Muscle of back (tissue), 3 donors: ENCODE measurements at regions not wholly inside any gene's neighbourhood (a gene's known extent, or its start where the extent isn't known, plus 50 kb on each side); places are given as distances from the start of the nearest gene placed in this dataset.
"Not testable (repeated sequence)": the region's sequence is repeated elsewhere in the genome, so short reads cannot be mapped to it uniquely, and the experiment has no call there.

Source experiments
- DNase-seq, 3 donors: peaks; one replicate each; pipeline versions ENCODE4 v3.0.0 to v3.0.0-alpha.2; 2013

- DNase-seq: no peak
Measured at GRCh38 chr7:68730964-68731363, 867.3 kb upstream of the AUTS2 start.

- DNase-seq: peak; percentile 32 to 64 (median 40)
Measured at GRCh38 chr7:68733219-68734153, 864.8 kb upstream of the AUTS2 start.

- no peak for DNase-seq
Measured at GRCh38 chr7:68734431-68734830, 863.8 kb upstream of the AUTS2 start.

GRCh38 chr7:68739306-68739705 is 859.0 kb upstream of the AUTS2 start:
- DNase-seq: no peak

GRCh38 chr7:68744036-68744435 is 854.2 kb upstream of the AUTS2 start:
- no peak for DNase-seq

GRCh38 chr7:68748934-68749900 is 849.1 kb upstream of the AUTS2 start:
- no peak for DNase-seq

- DNase-seq: peak in 1 of 3 donors; percentile 52
Measured at GRCh38 chr7:68752485-68753178, 845.6 kb upstream of the AUTS2 start.

- DNase-seq: no peak
Measured at GRCh38 chr7:68754414-68754813, 843.9 kb upstream of the AUTS2 start.

GRCh38 chr7:68756986-68757495 is 841.2 kb upstream of the AUTS2 start:
- DNase-seq: no peak

- DNase-seq: no peak
Measured at GRCh38 chr7:68760556-68760955, 837.7 kb upstream of the AUTS2 start.

- DNase-seq: no peak
Measured at GRCh38 chr7:68767462-68767861, 830.8 kb upstream of the AUTS2 start.

GRCh38 chr7:68770649-68771048 is 827.6 kb upstream of the AUTS2 start:
- peak in 1 of 3 donors; percentile 39 for DNase-seq

GRCh38 chr7:68776326-68776725 is 821.9 kb upstream of the AUTS2 start:
- no peak for DNase-seq

GRCh38 chr7:68783684-68784083 is 814.6 kb upstream of the AUTS2 start:
- no peak for DNase-seq

- DNase-seq: no peak
Measured at GRCh38 chr7:68785036-68785435, 813.2 kb upstream of the AUTS2 start.

GRCh38 chr7:68787566-68787965 is 810.7 kb upstream of the AUTS2 start:
- no peak for DNase-seq

- not testable (repeated sequence) for DNase-seq
Measured at GRCh38 chr7:68788529-68788928, 809.7 kb upstream of the AUTS2 start.

GRCh38 chr7:68789597-68789996 is 808.7 kb upstream of the AUTS2 start:
- DNase-seq: no peak

- no peak for DNase-seq
Measured at GRCh38 chr7:68792351-68792750, 805.9 kb upstream of the AUTS2 start.

- no peak for DNase-seq
Measured at GRCh38 chr7:68793513-68793912, 804.8 kb upstream of the AUTS2 start.

GRCh38 chr7:68800316-68800715 is 798.0 kb upstream of the AUTS2 start:
- DNase-seq: no peak

- DNase-seq: no peak
Measured at GRCh38 chr7:68805159-68805558, 793.1 kb upstream of the AUTS2 start.
